Right renal pelvis (tissue), 4 donors: ENCODE measurements at regions not wholly inside any gene's neighbourhood (a gene's known extent, or its start where the extent isn't known, plus 50 kb on each side); places are given as distances from the start of the nearest gene placed in this dataset.
"Not testable (repeated sequence)": the region's sequence is repeated elsewhere in the genome, so short reads cannot be mapped to it uniquely, and the experiment has no call there.

Experiments
- DNase-seq, 4 donors: peaks; one replicate each; pipeline ENCODE4 v3.0.0-alpha.2; 2013; ENCODE audit warnings: low read depth in 4 of 4, low spot score in 3 of 4, missing footprints in 1 of 4

- DNase-seq: no peak
These were observed 238.5 kb upstream of the ZNF521 start for GRCh38 chr18:25590456-25590855.

- no peak for DNase-seq
These were observed 235.6 kb upstream of the ZNF521 start for GRCh38 chr18:25587545-25587944.

- DNase-seq: no peak
These were observed 217.0 kb upstream of the ZNF521 start for GRCh38 chr18:25568986-25569385.

- DNase-seq: no peak
These were observed 212.1 kb upstream of the ZNF521 start for GRCh38 chr18:25563816-25564683.

- DNase-seq: no peak
These were observed 211.4 kb upstream of the ZNF521 start for GRCh38 chr18:25563346-25563745.

GRCh38 chr18:25561918-25562317 lies 210.0 kb upstream of the ZNF521 start:
- DNase-seq: no peak

- no peak for DNase-seq
These were observed 208.4 kb upstream of the ZNF521 start for GRCh38 chr18:25560369-25560768.

- no peak for DNase-seq
These were observed 205.0 kb upstream of the ZNF521 start for GRCh38 chr18:25557011-25557410.

- DNase-seq: no peak
These were observed 201.8 kb upstream of the ZNF521 start for GRCh38 chr18:25553631-25554263.

GRCh38 chr18:25544546-25545287 lies 192.8 kb upstream of the ZNF521 start:
- no peak for DNase-seq

- no peak for DNase-seq
These were observed 186.4 kb upstream of the ZNF521 start for GRCh38 chr18:25538175-25538922.

- no peak for DNase-seq
These were observed 183.5 kb upstream of the ZNF521 start for GRCh38 chr18:25535495-25535894.

GRCh38 chr18:25534401-25534800 lies 182.4 kb upstream of the ZNF521 start:
- DNase-seq: no peak

- DNase-seq: no peak
These were observed 181.3 kb upstream of the ZNF521 start for GRCh38 chr18:25533218-25533617.

- DNase-seq: no peak
These were observed 179.2 kb upstream of the ZNF521 start for GRCh38 chr18:25531207-25531606.

GRCh38 chr18:25525789-25526188 lies 173.8 kb upstream of the ZNF521 start:
- DNase-seq: not testable (repeated sequence)

GRCh38 chr18:25518716-25519053 lies 166.7 kb upstream of the ZNF521 start:
- DNase-seq: no peak

GRCh38 chr18:25517881-25518715 lies 166.1 kb upstream of the ZNF521 start:
- no peak for DNase-seq

- DNase-seq: no peak
These were observed 165.0 kb upstream of the ZNF521 start for GRCh38 chr18:25516747-25517498.
